Stimulated activated CD4-positive, alpha-beta T cell treated with anti-CD3 and anti-CD28 coated beads, TNF-alpha, amount 100 ng/mL, for 48 hours (primary cell): ENCODE measurements at regions not wholly inside any gene's neighbourhood (a gene's known extent, or its start where the extent isn't known, plus 50 kb on each side); places are given as distances from the start of the nearest gene placed in this dataset.
"Not testable (repeated sequence)": the region's sequence is repeated elsewhere in the genome, so short reads cannot be mapped to it uniquely, and the experiment has no call there.

Experiments
- DNase-seq, 3 donors: peaks; one replicate each; pipeline ENCODE4 v3.0.0-alpha.2; 2020; ENCODE audit warnings: low read depth in 3 of 3

- peak; percentile 15 to 55 (median 31) for DNase-seq
Observed at GRCh38 chr13:24995225-24995804, 100.6 kb upstream of the PABPC3 start.

- DNase-seq, result no peak
Observed at GRCh38 chr13:24997367-24997967, 98.5 kb upstream of the PABPC3 start.

- DNase-seq, result no peak
Observed at GRCh38 chr13:24998433-24998832, 97.5 kb upstream of the PABPC3 start.

- no peak for DNase-seq
Observed at GRCh38 chr13:25001476-25002206, 94.3 kb upstream of the PABPC3 start.

- not testable (repeated sequence) for DNase-seq
Observed at GRCh38 chr13:25002311-25002710, 93.6 kb upstream of the PABPC3 start.

- DNase-seq, result not testable (repeated sequence)
Observed at GRCh38 chr13:25004489-25004888, 91.4 kb upstream of the PABPC3 start.

GRCh38 chr13:25005050-25005497, 90.9 kb upstream of the PABPC3 start:
- not testable (repeated sequence) for DNase-seq

GRCh38 chr13:25007389-25007788, 88.5 kb upstream of the PABPC3 start:
- DNase-seq, result not testable (repeated sequence)

- DNase-seq, result not testable (repeated sequence)
Observed at GRCh38 chr13:25014398-25014973, 81.5 kb upstream of the PABPC3 start.

GRCh38 chr13:25017176-25017575, 78.8 kb upstream of the PABPC3 start:
- not testable (repeated sequence) for DNase-seq

GRCh38 chr13:25017808-25018728, 77.9 kb upstream of the PABPC3 start:
- DNase-seq, result peak in 2 of 3 donors; percentile 13 to 32

- no peak for DNase-seq
Observed at GRCh38 chr13:25018729-25019115, 77.2 kb upstream of the PABPC3 start.

GRCh38 chr13:25019741-25020140, 76.2 kb upstream of the PABPC3 start:
- not testable (repeated sequence) for DNase-seq

- no peak for DNase-seq
Observed at GRCh38 chr13:25024175-25024574, 71.8 kb upstream of the PABPC3 start.

GRCh38 chr13:25032160-25032559, 63.8 kb upstream of the PABPC3 start:
- no peak for DNase-seq

GRCh38 chr13:25034173-25034572, 61.8 kb upstream of the PABPC3 start:
- DNase-seq, result no peak

- DNase-seq, result peak; percentile 3 to 48 (median 37)
Observed at GRCh38 chr13:25037057-25037813, 58.7 kb upstream of the PABPC3 start.

- no peak for DNase-seq
Observed at GRCh38 chr13:25042151-25042865, 53.6 kb upstream of the PABPC3 start.

- DNase-seq, result no peak
Observed at GRCh38 chr13:25044071-25044470, 51.9 kb upstream of the PABPC3 start.
